Aorta (tissue), 5 donors: ENCODE measurements at regions not wholly inside any gene's neighbourhood (a gene's known extent, or its start where the extent isn't known, plus 50 kb on each side); places are given as distances from the start of the nearest gene placed in this dataset.
A peak's percentile ranks its signal among the peaks of the same experiment; 100 is the strongest.

Source experiments
- ATAC-seq: fragments of 200-7000 bp; cut with Tn5 transposase; one replicate; pipeline ENCODE4 v1.9.1; 2022; ENCODE audit warnings: moderate library complexity; ENCODE audit not compliant: low FRiP score
- DNase-seq, 2 donors: peaks; one replicate each; pipeline ENCODE4 v3.0.0-alpha.2; 2020
- H3K27ac ChIP-seq, 2 donors: one replicate each; pipeline ENCODE4 v1.5.1; 2013; ENCODE audit warnings: low read length in 2 of 2, mild to moderate bottlenecking in 2 of 2, moderate library complexity in 2 of 2, control low read depth in 1 of 2, inconsistent platforms in 1 of 2, low read depth in 1 of 2
- H3K27me3 ChIP-seq, 2 donors: one replicate each; pipeline ENCODE4 v1.6.1; 2013; ENCODE audit warnings: control low read depth in 1 of 2, low read length in 1 of 2, mild to moderate bottlenecking in 1 of 2, moderate library complexity in 1 of 2; ENCODE audit not compliant: insufficient read depth in 2 of 2, control insufficient read depth in 1 of 2
- H3K36me3 ChIP-seq, 2 donors: one replicate each; pipeline ENCODE4 v1.6.1; 2013; ENCODE audit warnings: control low read depth in 1 of 2, low read length in 1 of 2, mild to moderate bottlenecking in 1 of 2; ENCODE audit not compliant: insufficient read depth in 2 of 2, control insufficient read depth in 1 of 2
- H3K4me1 ChIP-seq, 2 donors: one replicate each; pipeline ENCODE4 v1.6.1; 2013; ENCODE audit warnings: low read length in 2 of 2, control low read depth in 1 of 2, mild to moderate bottlenecking in 1 of 2, moderate library complexity in 1 of 2; ENCODE audit not compliant: insufficient read depth in 2 of 2, control insufficient read depth in 1 of 2
- H3K4me3 ChIP-seq, 2 donors: one replicate each; pipeline ENCODE4 v1.5.1; 2013; ENCODE audit warnings: low read length in 2 of 2, control low read depth in 1 of 2, mild to moderate bottlenecking in 1 of 2
- H3K9me3 ChIP-seq: one replicate; pipeline ENCODE4 v1.6.1; 2013; ENCODE audit warnings: mild to moderate bottlenecking, low read length; ENCODE audit not compliant: control insufficient read depth
- WGBS, 2 donors: extraction: QIAGEN DNeasy Blood & Tissue Kit; methylation state at CpG; one replicate each; pipeline ENCODE4 v1.1.7; 2013; 5-methylcytosine and 5-hydroxymethylcytosine counted together
- intact Hi-C, 2 donors: fragments of 100-400 bp; cut with DNase I; formaldehyde crosslinking; loops; one replicate each; pipeline versions ENCODE4 v1.14.2 to v1.15.0; 2022
- donor health status: healthy with polysubstance abuse.
- donor health status: Bipolar disorder and iron deficiency.
- donor health status: DM: no; HTN: no; CAD: no.
- donor health status: DM: no; HTN: no; CAD: no.
- donor health status: DM: yes; HTN: yes; CAD: no.

- 29 to 36% methylated on average over 2 of the region's 2 CpGs for WGBS, 2 donors
- Histone ChIP-seq H3K27me3 (no peaks in the 10 kb centered on the region), H3K36me3 (no peaks in the 10 kb centered on the region), H3K4me3 (no peak overlapping the region), H3K27ac (no peak overlapping the region), H3K4me1 (no peaks in the 10 kb centered on the region), H3K9me3 (no peaks in the 10 kb centered on the region)
- intact Hi-C loops: no loop called here
- no peak for DNase-seq
- ATAC-seq: no peak
These were observed 223.2 kb downstream of the PCDH7 start for GRCh38 chr4:30943356-30943755.

- 7 to 12% methylated on average over 4 of the region's 4 CpGs for WGBS, 2 donors
- DNase-seq: no peak
- H3K4me1 ChIP-seq: no peaks in the 10 kb centered on the region
- H3K4me3 ChIP-seq: no peak overlapping the region
- no peaks in the 10 kb centered on the region for H3K27me3 ChIP-seq
- H3K36me3 ChIP-seq: no peaks in the 10 kb centered on the region
- intact Hi-C loops: loop anchor here in 1 of 2 donors (5.0 kb wide), 1 partner anchor 223 kb away; the partner anchor contains the start of gene PCDH7
- ATAC-seq: no peak
- H3K9me3 ChIP-seq: no peaks in the 10 kb centered on the region
- peak overlapping the region; percentile 43 to 59 for H3K27ac ChIP-seq
These were observed 225.4 kb downstream of the PCDH7 start for GRCh38 chr4:30945586-30945985.

GRCh38 chr4:30946288-30946687 is 226.1 kb downstream of the PCDH7 start:
- Histone ChIP-seq H3K4me1 (no peaks in the 10 kb centered on the region), H3K9me3 (no peaks in the 10 kb centered on the region), H3K4me3 (no peak overlapping the region), H3K36me3 (no peaks in the 10 kb centered on the region), H3K27me3 (no peaks in the 10 kb centered on the region), H3K27ac (no peak overlapping the region)
- intact Hi-C loops: loop anchor here in 1 of 2 donors (5.0 kb wide), 1 partner anchor 224 kb away; the partner anchor contains the start of gene PCDH7
- ATAC-seq (no peak), DNase-seq (no peak)
- 74 to 90% methylated on average over 2 of the region's 2 CpGs for whole genome bisulfite sequencing, 2 donors

GRCh38 chr4:30948653-30949052 is 228.5 kb downstream of the PCDH7 start:
- WGBS, 2 donors: 56 to 57% methylated on average over 3 of the region's 3 CpGs
- intact Hi-C loops: loop anchor here in 1 of 2 donors (5.0 kb wide), 1 partner anchor 226 kb away; the partner anchor contains the start of gene PCDH7

GRCh38 chr4:30950737-30951136 is 230.6 kb downstream of the PCDH7 start:
- Histone ChIP-seq H3K4me3 (no peak overlapping the region), H3K9me3 (no peaks in the 10 kb centered on the region), H3K27ac (no peak overlapping the region), H3K4me1 (peaks cover 0 to 4% of the 10 kb centered on the region in 2 donors), H3K27me3 (no peaks in the 10 kb centered on the region), H3K36me3 (no peaks in the 10 kb centered on the region)
- intact Hi-C loops: no loop called here
- no peak for ATAC-seq
- no peak for DNase-seq
- WGBS, 2 donors: 89 to 90% methylated on average over 3 of the region's 3 CpGs

More at GRCh38 chr4:30948653-30949052, 228.5 kb downstream of the PCDH7 start:
- Histone ChIP-seq H3K4me1 (peaks cover 0 to 3% of the 10 kb centered on the region in 2 donors), H3K27me3 (no peaks in the 10 kb centered on the region), H3K4me3 (no peak overlapping the region), H3K27ac (no peak overlapping the region), H3K36me3 (no peaks in the 10 kb centered on the region), H3K9me3 (no peaks in the 10 kb centered on the region)
- no peak for ATAC-seq
- no peak for DNase-seq

- 46 to 50% methylated on average over 4 of the region's 4 CpGs for WGBS, 2 donors
- Histone ChIP-seq H3K4me3 (no peak overlapping the region), H3K27me3 (no peaks in the 10 kb centered on the region), H3K4me1 (peaks cover 0 to 4% of the 10 kb centered on the region in 2 donors), H3K9me3 (no peaks in the 10 kb centered on the region), H3K36me3 (no peaks in the 10 kb centered on the region), H3K27ac (no peak overlapping the region)
- no peak for ATAC-seq
- intact Hi-C loops: no loop called here
- DNase-seq: no peak
These were observed 232.5 kb downstream of the PCDH7 start for GRCh38 chr4:30952526-30953219.

- H3K27ac ChIP-seq: no peak overlapping the region
- 91 to 94% methylated on average over 1 of the region's 1 CpG for WGBS, 2 donors
- H3K9me3 ChIP-seq: no peaks in the 10 kb centered on the region
- ATAC-seq (no peak), DNase-seq (no peak)
- no peaks in the 10 kb centered on the region for H3K36me3 ChIP-seq
- no peak overlapping the region for H3K4me3 ChIP-seq
- no peaks in the 10 kb centered on the region for H3K27me3 ChIP-seq
- H3K4me1 ChIP-seq: peaks cover 0 to 4% of the 10 kb centered on the region in 2 donors
- intact Hi-C loops: no loop called here
These were observed 233.6 kb downstream of the PCDH7 start for GRCh38 chr4:30953799-30954198.

- Histone ChIP-seq H3K36me3 (no peaks in the 10 kb centered on the region), H3K4me1 (peaks cover 0 to 2% of the 10 kb centered on the region in 2 donors), H3K27ac (no peak overlapping the region), H3K9me3 (no peaks in the 10 kb centered on the region), H3K4me3 (no peak overlapping the region), H3K27me3 (no peaks in the 10 kb centered on the region)
- ATAC-seq (no peak), DNase-seq (no peak)
- intact Hi-C loops: no loop called here
- WGBS, 2 donors: 74 to 92% methylated on average over 6 of the region's 6 CpGs
These were observed 236.7 kb downstream of the PCDH7 start for GRCh38 chr4:30956916-30957315.

- ATAC-seq: no peak
- no peak overlapping the region for H3K27ac ChIP-seq
- no peaks in the 10 kb centered on the region for H3K9me3 ChIP-seq
- H3K27me3 ChIP-seq: no peaks in the 10 kb centered on the region
- DNase-seq: no peak
- 41 to 54% methylated on average over 4 of the region's 4 CpGs for WGBS, 2 donors
- no peaks in the 10 kb centered on the region for H3K36me3 ChIP-seq
- H3K4me1 ChIP-seq: peaks cover 0 to 2% of the 10 kb centered on the region in 2 donors
- intact Hi-C loops: no loop called here
- H3K4me3 ChIP-seq: no peak overlapping the region
These were observed 237.5 kb downstream of the PCDH7 start for GRCh38 chr4:30957706-30958105.
